ENCODE measurements at regions not wholly inside any gene's neighbourhood (a gene's known extent, or its start where the extent isn't known, plus 50 kb on each side); places are given as distances from the start of the nearest gene placed in this dataset.

- Histone ChIP-seq H3K9me3 (no peaks in the 10 kb centered on the region), H3K36me3 (no peaks in the 10 kb centered on the region), H3K4me1 (no peaks in the 10 kb centered on the region), H3K27ac (no peak overlapping the region), H3K27me3 (no peaks in the 10 kb centered on the region), H3K4me3 (replicated peaks in 1 of 3) (no peak overlapping the region)
- no peak for DNase-seq
- intact Hi-C loops (cut with DNase I): no loop called here
- WGBS, 2 donors: 87 to 88% methylated on average over 2 of the region's 2 CpGs
- TF ChIP-seq CTCF (IDR thresholded peaks at IDR 0.05) (no peak), POLR2A (IDR thresholded peaks at IDR 0.05) (no peak)
Observed at GRCh38 chr4:189385579-189385978, 555.1 kb upstream of the FRG1 start.

GRCh38 chr4:189396435-189396834 is 544.2 kb upstream of the FRG1 start:
- intact Hi-C loops (cut with DNase I): no loop called here
- 84 to 88% methylated on average over 5 to 7 of the region's 7 CpGs for WGBS, 2 donors
- no peak for DNase-seq
- H3K4me1 ChIP-seq: no peaks in the 10 kb centered on the region
- TF ChIP-seq CTCF (IDR thresholded peaks at IDR 0.05) (no peak), POLR2A (IDR thresholded peaks at IDR 0.05) (no peak)
- no peaks in the 10 kb centered on the region for H3K9me3 ChIP-seq
- H3K27me3 ChIP-seq: no peaks in the 10 kb centered on the region
- no peaks in the 10 kb centered on the region for H3K36me3 ChIP-seq
- H3K27ac ChIP-seq: no peak overlapping the region
- no peak overlapping the region for H3K4me3 ChIP-seq (replicated peaks in 1 of 3)

GRCh38 chr4:189404271-189404670 is 536.4 kb upstream of the FRG1 start:
- Histone ChIP-seq H3K27me3 (no peaks in the 10 kb centered on the region), H3K4me1 (no peaks in the 10 kb centered on the region), H3K9me3 (no peaks in the 10 kb centered on the region), H3K27ac (no peak overlapping the region), H3K36me3 (no peaks in the 10 kb centered on the region), H3K4me3 (replicated peaks in 1 of 3) (no peak overlapping the region)
- no peak for DNase-seq
- intact Hi-C loops (cut with DNase I): no loop called here
- TF ChIP-seq CTCF (IDR thresholded peaks at IDR 0.05) (no peak), POLR2A (IDR thresholded peaks at IDR 0.05) (no peak)
- WGBS, 2 donors: 77 to 100% methylated on average over 1 of the region's 1 CpG

- TF ChIP-seq CTCF (IDR thresholded peaks at IDR 0.05) (no peak), POLR2A (IDR thresholded peaks at IDR 0.05) (no peak)
- DNase-seq: no peak
- H3K36me3 ChIP-seq: no peaks in the 10 kb centered on the region
- no peak overlapping the region for H3K4me3 ChIP-seq (replicated peaks in 1 of 3)
- no peaks in the 10 kb centered on the region for H3K4me1 ChIP-seq
- H3K27ac ChIP-seq: no peak overlapping the region
- H3K27me3 ChIP-seq: no peaks in the 10 kb centered on the region
- intact Hi-C loops (cut with DNase I): no loop called here
- no peaks in the 10 kb centered on the region for H3K9me3 ChIP-seq
- WGBS, 2 donors: 76 to 85% methylated on average over 6 of the region's 6 CpGs
Observed at GRCh38 chr4:189409158-189409557, 531.5 kb upstream of the FRG1 start.

- H3K4me3 ChIP-seq (replicated peaks in 1 of 3): no peak overlapping the region
- H3K27ac ChIP-seq: no peak overlapping the region
- no peaks in the 10 kb centered on the region for H3K4me1 ChIP-seq
- 63 to 69% methylated on average over 4 of the region's 4 CpGs for WGBS, 2 donors
- intact Hi-C loops (cut with DNase I): no loop called here
- no peaks in the 10 kb centered on the region for H3K9me3 ChIP-seq
- no peaks in the 10 kb centered on the region for H3K27me3 ChIP-seq
- no peak for DNase-seq
- H3K36me3 ChIP-seq: no peaks in the 10 kb centered on the region
- TF ChIP-seq POLR2A (IDR thresholded peaks at IDR 0.05): no peak
- no peak for TF ChIP-seq CTCF (IDR thresholded peaks at IDR 0.05)
Observed at GRCh38 chr4:189414021-189414420, 526.7 kb upstream of the FRG1 start.

Measured in thyroid gland (tissue), 4 donors.